Suprapubic skin (tissue), 3 donors: ENCODE measurements at regions not wholly inside any gene's neighbourhood (a gene's known extent, or its start where the extent isn't known, plus 50 kb on each side); places are given as distances from the start of the nearest gene placed in this dataset.

Experiments
- CTCF ChIP-seq, 2 donors: fragments of 200-600 bp in 1 of 2; fragments of 450-650 bp in 1 of 2; sonication (generic) in 1 of 2; IDR thresholded peaks; one replicate each; pipeline ENCODE4 v1.5.1; 2016 to 2019; ENCODE audit warnings: antibody characterized with exemption in 2 of 2, mild to moderate bottlenecking in 1 of 2, moderate library complexity in 1 of 2
- EP300 ChIP-seq: sonication (generic); formaldehyde crosslinking; IDR thresholded peaks from one replicate; pipeline ENCODE4 v1.6.1; 2017; ENCODE audit warnings: antibody characterized with exemption
- POLR2A ChIP-seq, 2 donors: fragments of 450-650 bp; IDR thresholded peaks; one replicate each; pipeline ENCODE4 v1.6.1; 2017; ENCODE audit warnings: antibody characterized with exemption in 2 of 2, mild to moderate bottlenecking in 2 of 2, moderate library complexity in 2 of 2

DNA sequence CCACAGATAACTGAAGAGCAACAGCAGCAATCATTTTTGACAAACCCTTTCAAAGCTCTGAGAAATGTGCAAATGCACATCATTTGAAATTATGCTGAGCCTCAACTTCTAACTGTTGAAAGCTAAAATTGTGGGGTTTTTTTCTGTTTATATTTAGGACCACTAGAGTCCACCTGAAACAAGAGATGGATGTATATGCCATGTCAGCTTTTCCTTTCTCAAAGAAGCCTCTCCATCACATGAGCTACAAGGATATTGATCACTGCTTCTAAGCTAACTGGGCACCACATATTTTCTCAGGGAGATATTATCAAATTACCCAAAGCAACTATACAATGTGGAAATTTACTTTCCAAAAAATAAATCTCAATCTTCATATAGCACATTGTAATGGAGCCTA lies 498.6 kb upstream of the ZNF385D start:
- TF ChIP-seq CTCF (IDR thresholded peaks at IDR 0.05), result no peak
- no peak for TF ChIP-seq EP300
- TF ChIP-seq POLR2A (IDR thresholded peaks at IDR 0.05), result no peak
